ENCODE measurements at regions not wholly inside any gene's neighbourhood (a gene's known extent, or its start where the extent isn't known, plus 50 kb on each side); places are given as distances from the start of the nearest gene placed in this dataset.

DNA sequence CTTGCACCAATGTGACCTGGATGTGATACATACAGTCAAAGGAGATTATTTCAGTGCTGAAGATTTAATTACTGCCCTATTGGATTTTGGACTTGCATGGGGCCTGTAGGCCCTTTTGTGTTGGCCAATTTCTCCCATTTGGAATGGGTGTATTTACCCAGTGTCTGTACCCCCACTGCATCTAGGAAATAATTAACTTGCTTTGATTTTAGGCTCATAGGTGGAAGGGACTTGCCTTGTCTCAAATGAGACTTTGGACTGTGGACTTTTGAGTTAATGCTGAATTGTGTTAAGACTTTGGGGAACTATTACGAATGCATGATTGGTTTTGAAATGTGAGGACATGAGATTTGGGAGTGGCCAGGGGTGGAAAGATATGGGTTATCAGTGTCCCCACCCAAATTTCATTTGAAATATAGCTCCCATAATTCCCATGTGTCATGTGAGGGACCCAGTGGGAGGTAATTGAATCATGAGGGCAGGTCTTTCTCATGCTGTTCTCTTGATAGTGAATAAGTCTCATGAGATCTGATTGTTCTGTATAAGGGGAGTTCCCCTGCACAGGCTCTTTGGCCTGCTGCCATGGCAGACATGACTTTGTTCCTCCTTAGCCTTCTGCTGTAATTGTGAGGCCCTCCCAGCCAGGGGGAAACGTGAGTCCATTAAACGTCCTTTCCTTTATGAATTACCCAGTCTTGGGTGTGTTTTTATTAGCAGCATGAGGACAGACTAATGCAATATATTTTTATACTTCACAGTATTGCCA is 362.2 kb upstream of the SPANXN4 start:
- TF ChIP-seq, protein P1, sequence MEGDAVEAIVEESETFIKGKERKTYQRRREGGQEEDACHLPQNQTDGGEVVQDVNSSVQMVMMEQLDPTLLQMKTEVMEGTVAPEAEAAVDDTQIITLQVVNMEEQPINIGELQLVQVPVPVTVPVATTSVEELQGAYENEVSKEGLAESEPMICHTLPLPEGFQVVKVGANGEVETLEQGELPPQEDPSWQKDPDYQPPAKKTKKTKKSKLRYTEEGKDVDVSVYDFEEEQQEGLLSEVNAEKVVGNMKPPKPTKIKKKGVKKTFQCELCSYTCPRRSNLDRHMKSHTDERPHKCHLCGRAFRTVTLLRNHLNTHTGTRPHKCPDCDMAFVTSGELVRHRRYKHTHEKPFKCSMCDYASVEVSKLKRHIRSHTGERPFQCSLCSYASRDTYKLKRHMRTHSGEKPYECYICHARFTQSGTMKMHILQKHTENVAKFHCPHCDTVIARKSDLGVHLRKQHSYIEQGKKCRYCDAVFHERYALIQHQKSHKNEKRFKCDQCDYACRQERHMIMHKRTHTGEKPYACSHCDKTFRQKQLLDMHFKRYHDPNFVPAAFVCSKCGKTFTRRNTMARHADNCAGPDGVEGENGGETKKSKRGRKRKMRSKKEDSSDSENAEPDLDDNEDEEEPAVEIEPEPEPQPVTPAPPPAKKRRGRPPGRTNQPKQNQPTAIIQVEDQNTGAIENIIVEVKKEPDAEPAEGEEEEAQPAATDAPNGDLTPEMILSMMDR (conservative IDR thresholded peaks at IDR 0.05 in 1 of 2, IDR thresholded peaks at IDR 0.05 in 1 of 2; ENCODE audit: low read depth in 1 of 2, low read length in 2 of 2) = no peak
- TF ChIP-seq EZH2 (IDR thresholded peaks at IDR 0.05; ENCODE audit: low read length, missing control alignments) = no peak
